Lower leg skin (tissue), 3 donors: ENCODE measurements at regions not wholly inside any gene's neighbourhood (a gene's known extent, or its start where the extent isn't known, plus 50 kb on each side); places are given as distances from the start of the nearest gene placed in this dataset.

ENCODE experiments used
- POLR2A ChIP-seq, 2 donors: fragments of 450-650 bp; IDR thresholded peaks; one replicate each; pipeline ENCODE4 v1.6.1; 2016 to 2017; ENCODE audit warnings: antibody characterized with exemption in 2 of 2, mild to moderate bottlenecking in 1 of 2, moderate library complexity in 1 of 2
- TF ChIP-seq, protein P1 (sequence below), 3 donors: fragments of 450-650 bp; IDR thresholded peaks; one replicate each; pipeline ENCODE4 v1.5.1; 2016; ENCODE audit warnings: antibody characterized with exemption in 3 of 3, mild to moderate bottlenecking in 3 of 3, moderate library complexity in 2 of 3

DNA sequence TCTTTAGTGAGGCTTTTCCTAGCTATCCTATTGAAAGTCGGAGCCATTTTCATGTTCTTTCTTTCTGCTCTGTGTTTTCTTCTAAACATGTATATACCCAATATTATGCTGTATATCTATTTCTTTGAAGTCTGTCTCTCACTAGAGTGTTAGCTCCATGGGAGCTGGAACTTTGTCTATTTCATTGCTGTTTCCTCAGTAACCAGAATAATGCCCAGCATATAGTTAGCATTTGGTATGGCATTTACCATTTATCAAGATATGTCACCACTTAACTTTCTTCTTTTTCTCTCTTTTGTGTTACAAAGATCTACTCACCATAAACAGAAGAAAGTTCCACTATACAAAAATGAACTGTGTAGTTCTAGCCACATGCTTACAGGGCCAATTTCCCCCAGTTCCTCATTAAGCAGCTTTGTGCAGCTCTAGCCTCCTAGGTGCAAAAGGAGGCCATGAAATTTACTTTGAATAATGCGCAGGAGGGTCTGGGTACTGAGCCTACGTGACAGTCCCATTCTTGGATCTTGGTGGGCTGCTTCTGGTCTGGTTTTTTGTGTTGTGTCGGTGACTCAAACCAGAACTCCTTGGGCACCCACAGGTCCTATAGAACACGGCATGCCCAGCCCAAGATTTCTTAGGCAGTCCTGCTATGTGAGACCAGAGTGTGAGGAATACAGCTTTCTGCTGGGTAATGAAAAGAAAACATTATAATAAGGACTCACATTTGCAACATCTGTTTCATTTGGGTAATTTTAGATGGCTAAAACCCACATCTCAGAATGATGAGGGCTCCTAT is 302.3 kb upstream of the IGFBP7 start:
- no peak for TF ChIP-seq POLR2A (IDR thresholded peaks at IDR 0.05)
- TF ChIP-seq, protein P1, sequence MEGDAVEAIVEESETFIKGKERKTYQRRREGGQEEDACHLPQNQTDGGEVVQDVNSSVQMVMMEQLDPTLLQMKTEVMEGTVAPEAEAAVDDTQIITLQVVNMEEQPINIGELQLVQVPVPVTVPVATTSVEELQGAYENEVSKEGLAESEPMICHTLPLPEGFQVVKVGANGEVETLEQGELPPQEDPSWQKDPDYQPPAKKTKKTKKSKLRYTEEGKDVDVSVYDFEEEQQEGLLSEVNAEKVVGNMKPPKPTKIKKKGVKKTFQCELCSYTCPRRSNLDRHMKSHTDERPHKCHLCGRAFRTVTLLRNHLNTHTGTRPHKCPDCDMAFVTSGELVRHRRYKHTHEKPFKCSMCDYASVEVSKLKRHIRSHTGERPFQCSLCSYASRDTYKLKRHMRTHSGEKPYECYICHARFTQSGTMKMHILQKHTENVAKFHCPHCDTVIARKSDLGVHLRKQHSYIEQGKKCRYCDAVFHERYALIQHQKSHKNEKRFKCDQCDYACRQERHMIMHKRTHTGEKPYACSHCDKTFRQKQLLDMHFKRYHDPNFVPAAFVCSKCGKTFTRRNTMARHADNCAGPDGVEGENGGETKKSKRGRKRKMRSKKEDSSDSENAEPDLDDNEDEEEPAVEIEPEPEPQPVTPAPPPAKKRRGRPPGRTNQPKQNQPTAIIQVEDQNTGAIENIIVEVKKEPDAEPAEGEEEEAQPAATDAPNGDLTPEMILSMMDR (IDR thresholded peaks at IDR 0.05): no peak
